Activated CD4-positive, alpha-beta T cell treated with anti-CD3 and anti-CD28 coated beads for 36 hours (primary cell): ENCODE measurements at regions not wholly inside any gene's neighbourhood (a gene's known extent, or its start where the extent isn't known, plus 50 kb on each side); places are given as distances from the start of the nearest gene placed in this dataset.

ENCODE experiments used
- ATAC-seq: fragments of 200-7000 bp; cut with Tn5 transposase; one replicate; pipeline ENCODE4 v1.10.0; 2021; ENCODE audit warnings: mild to moderate bottlenecking, moderate library complexity
- CTCF ChIA-PET: fragments of 350-600 bp; sonication (Branson Sonifier 250); formaldehyde crosslinking; loops from one replicate; lab custom pipeline; 2021; ENCODE audit warnings: antibody characterized with exemption; lab: Charles Lee
- POLR2A ChIA-PET: fragments of 350-600 bp; sonication (Branson Sonifier 250); formaldehyde crosslinking; loops from one replicate; lab custom pipeline; 2021; ENCODE audit warnings: antibody characterized with exemption, inconsistent platforms; lab: Charles Lee
- DNase-seq: peaks from one replicate; pipeline ENCODE4 v3.0.0-alpha.2; 2020
- H3K27ac Mint-ChIP-seq: one replicate; pipeline ENCODE4 v1.8.0; 2021; ENCODE audit warnings: mixed read lengths
- H3K27me3 Mint-ChIP-seq: one replicate; pipeline ENCODE4 v1.8.0; 2021; ENCODE audit warnings: mixed read lengths
- H3K36me3 Mint-ChIP-seq: one replicate; pipeline ENCODE4 v1.8.0; 2021; ENCODE audit warnings: low read depth, mixed read lengths
- H3K4me1 Mint-ChIP-seq: one replicate; pipeline ENCODE4 v1.8.0; 2021; ENCODE audit warnings: mixed read lengths
- H3K4me3 Mint-ChIP-seq: one replicate; pipeline ENCODE4 v1.8.0; 2021; ENCODE audit warnings: mild to moderate bottlenecking, moderate library complexity, mixed read lengths
- H3K9me3 Mint-ChIP-seq: one replicate; pipeline ENCODE4 v1.8.0; 2021; ENCODE audit warnings: low read depth, mixed read lengths
- intact Hi-C, 2 experiments: fragments of 100-400 bp; cut with DNase I in 1 of 2; cut with micrococcal nuclease in 1 of 2; formaldehyde crosslinking; loops; one replicate each; pipeline versions ENCODE4 v1.14.2 to v1.15.1; 2022 to 2024; cut with DNase I, micrococcal nuclease

GRCh38 chr20:11277170-11277569 lies 603.4 kb upstream of the JAG1 start:
- intact Hi-C loops: no loop called here
- H3K36me3 Mint-ChIP-seq: no peaks in the 10 kb centered on the region
- ChIA-PET POLR2A (no interaction called here), CTCF (no interaction called here)
- H3K9me3 Mint-ChIP-seq: no peaks in the 10 kb centered on the region
- no peaks in the 10 kb centered on the region for H3K27me3 Mint-ChIP-seq
- no peak overlapping the region for H3K27ac Mint-ChIP-seq
- no peak for ATAC-seq
- no peak overlapping the region for H3K4me3 Mint-ChIP-seq
- DNase-seq: no peak
- H3K4me1 Mint-ChIP-seq: no peaks in the 10 kb centered on the region

- Mint-ChIP-seq H3K9me3 (no peaks in the 10 kb centered on the region), H3K27ac (no peak overlapping the region), H3K4me3 (no peak overlapping the region), H3K4me1 (no peaks in the 10 kb centered on the region), H3K27me3 (no peaks in the 10 kb centered on the region), H3K36me3 (no peaks in the 10 kb centered on the region)
- intact Hi-C loops: no loop called here
- ChIA-PET POLR2A (no interaction called here), CTCF (no interaction called here)
- DNase-seq (no peak), ATAC-seq (no peak)
These were observed 604.1 kb upstream of the JAG1 start for GRCh38 chr20:11277858-11278257.

GRCh38 chr20:11278461-11278860 lies 604.7 kb upstream of the JAG1 start:
- DNase-seq (no peak), ATAC-seq (no peak)
- Mint-ChIP-seq H3K4me1 (no peaks in the 10 kb centered on the region), H3K4me3 (no peak overlapping the region), H3K36me3 (no peaks in the 10 kb centered on the region), H3K27ac (no peak overlapping the region), H3K9me3 (no peaks in the 10 kb centered on the region), H3K27me3 (peaks cover 2% of the 10 kb centered on the region)
- ChIA-PET CTCF (no interaction called here), POLR2A (no interaction called here)
- intact Hi-C loops: no loop called here

GRCh38 chr20:11281240-11281639 lies 607.4 kb upstream of the JAG1 start:
- Mint-ChIP-seq H3K4me3 (no peak overlapping the region), H3K9me3 (no peaks in the 10 kb centered on the region), H3K27ac (no peak overlapping the region), H3K36me3 (no peaks in the 10 kb centered on the region), H3K27me3 (peaks cover 2% of the 10 kb centered on the region), H3K4me1 (no peaks in the 10 kb centered on the region)
- DNase-seq: no peak
- ChIA-PET CTCF (no interaction called here), POLR2A (no interaction called here)
- no peak for ATAC-seq
- intact Hi-C loops: no loop called here

GRCh38 chr20:11281768-11282167 lies 608.0 kb upstream of the JAG1 start:
- no peaks in the 10 kb centered on the region for H3K4me1 Mint-ChIP-seq
- no peak overlapping the region for H3K4me3 Mint-ChIP-seq
- H3K27ac Mint-ChIP-seq: no peak overlapping the region
- H3K9me3 Mint-ChIP-seq: no peaks in the 10 kb centered on the region
- peaks cover 2% of the 10 kb centered on the region for H3K27me3 Mint-ChIP-seq
- CTCF ChIA-PET: no interaction called here
- no peaks in the 10 kb centered on the region for H3K36me3 Mint-ChIP-seq
- DNase-seq (no peak), ATAC-seq (no peak)
- POLR2A ChIA-PET: no interaction called here
- intact Hi-C loops: no loop called here

- H3K4me1 Mint-ChIP-seq: no peaks in the 10 kb centered on the region
These were observed 613.3 kb upstream of the JAG1 start for GRCh38 chr20:11287126-11287525.

GRCh38 chr20:11296221-11296620 lies 621.5 kb upstream of the BTBD3 start:
- ChIA-PET CTCF (no interaction called here), POLR2A (no interaction called here)
- no peaks in the 10 kb centered on the region for H3K36me3 Mint-ChIP-seq
- ATAC-seq (no peak), DNase-seq (no peak)
- H3K27me3 Mint-ChIP-seq: no peaks in the 10 kb centered on the region
- no peak overlapping the region for H3K4me3 Mint-ChIP-seq
- H3K4me1 Mint-ChIP-seq: no peaks in the 10 kb centered on the region
- H3K9me3 Mint-ChIP-seq: peaks cover 2% of the 10 kb centered on the region
- intact Hi-C loops: no loop called here
- H3K27ac Mint-ChIP-seq: no peak overlapping the region

More at GRCh38 chr20:11287126-11287525, 613.3 kb upstream of the JAG1 start:
- no peak overlapping the region for H3K27ac Mint-ChIP-seq
- H3K36me3 Mint-ChIP-seq: no peaks in the 10 kb centered on the region
- DNase-seq (no peak), ATAC-seq (no peak)
- no peak overlapping the region for H3K4me3 Mint-ChIP-seq
- ChIA-PET CTCF (no interaction called here), POLR2A (no interaction called here)
- H3K27me3 Mint-ChIP-seq: peaks cover 2% of the 10 kb centered on the region
- intact Hi-C loops: no loop called here
- H3K9me3 Mint-ChIP-seq: peaks cover 4% of the 10 kb centered on the region

- ATAC-seq (no peak), DNase-seq (no peak)
- Mint-ChIP-seq H3K4me1 (no peaks in the 10 kb centered on the region), H3K27me3 (no peaks in the 10 kb centered on the region), H3K36me3 (no peaks in the 10 kb centered on the region), H3K4me3 (no peak overlapping the region), H3K27ac (no peak overlapping the region), H3K9me3 (peaks cover 2% of the 10 kb centered on the region)
- ChIA-PET POLR2A (no interaction called here), CTCF (no interaction called here)
- intact Hi-C loops: no loop called here
These were observed 620.7 kb upstream of the BTBD3 start for GRCh38 chr20:11296951-11297350.

GRCh38 chr20:11301699-11302098 lies 616.0 kb upstream of the BTBD3 start:
- H3K9me3 Mint-ChIP-seq: peaks cover 2% of the 10 kb centered on the region
- H3K36me3 Mint-ChIP-seq: no peaks in the 10 kb centered on the region
- no peaks in the 10 kb centered on the region for H3K27me3 Mint-ChIP-seq
- POLR2A ChIA-PET: no interaction called here
- H3K4me3 Mint-ChIP-seq: no peak overlapping the region
- CTCF ChIA-PET: interaction anchor here (0.7 to 1.4 kb wide), 2 partner anchors 12 kb away, joined by 3 read pairs; no protein-coding TSS in a partner anchor
- intact Hi-C loops: no loop called here
- no peak overlapping the region for H3K27ac Mint-ChIP-seq
- DNase-seq: no peak
- no peaks in the 10 kb centered on the region for H3K4me1 Mint-ChIP-seq
- no peak for ATAC-seq

GRCh38 chr20:11302436-11302835 lies 615.3 kb upstream of the BTBD3 start:
- Mint-ChIP-seq H3K27me3 (no peaks in the 10 kb centered on the region), H3K36me3 (no peaks in the 10 kb centered on the region), H3K9me3 (peaks cover 2% of the 10 kb centered on the region), H3K4me3 (no peak overlapping the region), H3K4me1 (no peaks in the 10 kb centered on the region), H3K27ac (no peak overlapping the region)
- no peak for DNase-seq
- ChIA-PET CTCF (interaction anchor here (0.7 to 1.4 kb wide), 3 partner anchors 11 to 41 kb away, joined by 3 to 5 read pairs (median 3); no protein-coding TSS in a partner anchor), POLR2A (no interaction called here)
- intact Hi-C loops: no loop called here
- ATAC-seq: no peak

GRCh38 chr20:11304795-11305194 lies 612.9 kb upstream of the BTBD3 start:
- intact Hi-C loops: no loop called here
- ATAC-seq: no peak
- Mint-ChIP-seq H3K27ac (no peak overlapping the region), H3K27me3 (no peaks in the 10 kb centered on the region), H3K9me3 (no peaks in the 10 kb centered on the region), H3K4me3 (no peak overlapping the region), H3K36me3 (no peaks in the 10 kb centered on the region), H3K4me1 (no peaks in the 10 kb centered on the region)
- CTCF ChIA-PET: interaction anchor here (1.0 kb wide), 1 partner anchor 13 kb away, joined by 3 read pairs; no protein-coding TSS in a partner anchor
- no peak for DNase-seq
- POLR2A ChIA-PET: no interaction called here

- no peak for ATAC-seq
These were observed 612.3 kb upstream of the BTBD3 start for GRCh38 chr20:11305406-11305805.

More at GRCh38 chr20:11305406-11305805, 612.3 kb upstream of the BTBD3 start:
- no peak for DNase-seq
- Mint-ChIP-seq H3K4me3 (no peak overlapping the region), H3K4me1 (no peaks in the 10 kb centered on the region), H3K9me3 (no peaks in the 10 kb centered on the region), H3K36me3 (no peaks in the 10 kb centered on the region), H3K27ac (no peak overlapping the region), H3K27me3 (no peaks in the 10 kb centered on the region)
- ChIA-PET CTCF (interaction anchor here (1.0 kb wide), 1 partner anchor 12 kb away, joined by 3 read pairs; no protein-coding TSS in a partner anchor), POLR2A (no interaction called here)
- intact Hi-C loops: no loop called here
